ENCODE measurements at regions not wholly inside any gene's neighbourhood (a gene's known extent, or its start where the extent isn't known, plus 50 kb on each side); places are given as distances from the start of the nearest gene placed in this dataset.

DNA sequence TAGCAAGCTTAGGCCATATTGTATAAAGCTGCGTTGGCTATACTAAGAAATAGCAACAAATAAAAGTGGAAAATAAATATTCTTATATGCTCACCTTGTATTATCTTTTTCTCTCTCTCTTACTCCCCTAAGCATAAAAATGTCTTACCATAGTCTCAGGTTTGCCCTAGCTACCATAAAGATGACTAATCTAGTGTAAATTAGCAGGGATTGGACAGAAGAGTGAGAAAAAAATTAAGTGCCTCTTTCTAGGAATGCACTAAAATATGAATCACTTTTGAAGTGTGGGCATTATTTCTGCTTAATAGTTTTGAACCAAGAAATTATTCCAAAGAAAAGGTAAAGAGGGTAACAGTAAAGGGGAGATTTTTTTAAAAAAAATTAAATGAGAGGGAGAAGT, 201.3 kb downstream of the HINT1 start:
- H3K79me2 ChIP-seq (ENCODE audit: insufficient read depth, low read length), result no peaks in the 10 kb centered on the region
- peaks cover 6% of the 10 kb centered on the region for H3K4me1 Mint-ChIP-seq
- H3K36me3 ChIP-seq (replicated peaks in 1 of 2; ENCODE audit: control insufficient read depth in 1 of 2, insufficient read depth in 2 of 2, low read length in 2 of 2), result no peaks in the 10 kb centered on the region
- H3K4me3 Mint-ChIP-seq, result no peak overlapping the region
- TF ChIP-seq, protein P1, sequence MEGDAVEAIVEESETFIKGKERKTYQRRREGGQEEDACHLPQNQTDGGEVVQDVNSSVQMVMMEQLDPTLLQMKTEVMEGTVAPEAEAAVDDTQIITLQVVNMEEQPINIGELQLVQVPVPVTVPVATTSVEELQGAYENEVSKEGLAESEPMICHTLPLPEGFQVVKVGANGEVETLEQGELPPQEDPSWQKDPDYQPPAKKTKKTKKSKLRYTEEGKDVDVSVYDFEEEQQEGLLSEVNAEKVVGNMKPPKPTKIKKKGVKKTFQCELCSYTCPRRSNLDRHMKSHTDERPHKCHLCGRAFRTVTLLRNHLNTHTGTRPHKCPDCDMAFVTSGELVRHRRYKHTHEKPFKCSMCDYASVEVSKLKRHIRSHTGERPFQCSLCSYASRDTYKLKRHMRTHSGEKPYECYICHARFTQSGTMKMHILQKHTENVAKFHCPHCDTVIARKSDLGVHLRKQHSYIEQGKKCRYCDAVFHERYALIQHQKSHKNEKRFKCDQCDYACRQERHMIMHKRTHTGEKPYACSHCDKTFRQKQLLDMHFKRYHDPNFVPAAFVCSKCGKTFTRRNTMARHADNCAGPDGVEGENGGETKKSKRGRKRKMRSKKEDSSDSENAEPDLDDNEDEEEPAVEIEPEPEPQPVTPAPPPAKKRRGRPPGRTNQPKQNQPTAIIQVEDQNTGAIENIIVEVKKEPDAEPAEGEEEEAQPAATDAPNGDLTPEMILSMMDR (IDR thresholded peaks at IDR 0.05), result no peak
- H3K36me3 Mint-ChIP-seq, result no peaks in the 10 kb centered on the region
- no peak overlapping the region for H2AFZ ChIP-seq (ENCODE audit: insufficient read depth, low read depth, low read length, poor library complexity, severe bottlenecking)
- H3K27ac ChIP-seq (ENCODE audit: low read depth in 1 of 2, low read length in 2 of 2), result no peak overlapping the region
- H3K9me3 ChIP-seq (replicated peaks in 1 of 2; ENCODE audit: control insufficient read depth in 1 of 2, insufficient read depth in 1 of 2, low read length in 2 of 2), result no peaks in the 10 kb centered on the region
- intact Hi-C loops (cut with micrococcal nuclease), result no loop called here
- no peak overlapping the region for H3K4me2 ChIP-seq (replicated peaks; ENCODE audit: extremely low read depth, low read length, poor library complexity, severe bottlenecking)
- WGBS (ENCODE audit: insufficient coverage), result no CpG with 5 or more reads among the region's 1 CpG
- no peak overlapping the region for H3K4me3 ChIP-seq (replicated peaks in 1 of 3; ENCODE audit: low read depth in 2 of 3, low read length in 3 of 3)
- no peak overlapping the region for H3K9ac ChIP-seq (ENCODE audit: insufficient read depth, low read length, poor library complexity, severe bottlenecking)
- no peaks in the 10 kb centered on the region for H3K27me3 ChIP-seq (ENCODE audit: control insufficient read depth in 2 of 2, insufficient read depth in 2 of 2, low read length in 2 of 2)
- H3K27me3 Mint-ChIP-seq (ENCODE audit: low read depth in 3 of 3), result no peaks in the 10 kb centered on the region
- peaks cover 2 to 10% of the 10 kb centered on the region in 2 donors for H3K4me1 ChIP-seq (ENCODE audit: control insufficient read depth in 1 of 2, insufficient read depth in 2 of 2, low read length in 2 of 2)
- DNase-seq, result no peak
- H3K9me3 Mint-ChIP-seq, result peaks cover 0 to 14% (median 4%) of the 10 kb centered on the region in 7 donors
- no peak overlapping the region for H3K27ac Mint-ChIP-seq
- no peaks in the 10 kb centered on the region for H4K20me1 ChIP-seq (ENCODE audit: insufficient read depth, low read length)

DNA sequence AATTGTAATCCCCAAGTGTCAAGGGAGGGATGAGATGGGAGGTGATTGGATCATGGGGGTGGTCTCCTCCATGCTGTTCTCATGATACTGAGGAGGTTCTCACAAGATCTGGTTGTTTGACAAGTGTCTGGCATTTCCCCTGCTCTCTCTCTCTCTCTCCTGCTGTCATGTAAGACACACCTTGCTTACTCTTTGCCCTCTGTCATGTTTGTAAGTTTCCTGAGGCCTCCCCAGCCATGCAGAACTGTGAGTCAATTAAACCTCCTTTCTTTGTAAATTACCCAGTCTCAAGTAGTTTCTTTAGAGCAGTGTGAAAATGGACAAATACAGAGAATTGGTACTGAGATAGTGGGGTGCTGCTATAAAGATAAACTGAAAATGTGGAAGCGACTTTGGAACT, 207.9 kb downstream of the HINT1 start:
- H3K36me3 Mint-ChIP-seq, result no peaks in the 10 kb centered on the region
- TF ChIP-seq, protein P1 (IDR thresholded peaks at IDR 0.05), result no peak
- no peaks in the 10 kb centered on the region for H3K4me1 Mint-ChIP-seq
- H3K4me2 ChIP-seq (replicated peaks; ENCODE audit: extremely low read depth, low read length, poor library complexity, severe bottlenecking), result no peak overlapping the region
- H3K9me3 Mint-ChIP-seq, result peaks cover 1 to 8% (median 5%) of the 10 kb centered on the region in 7 donors
- H3K79me2 ChIP-seq (ENCODE audit: insufficient read depth, low read length), result no peaks in the 10 kb centered on the region
- no peaks in the 10 kb centered on the region for H4K20me1 ChIP-seq (ENCODE audit: insufficient read depth, low read length)
- DNase-seq, result no peak
- H3K27ac ChIP-seq (ENCODE audit: low read depth in 1 of 2, low read length in 2 of 2), result no peak overlapping the region
- 100% methylated on average over 1 of the region's 1 CpG for WGBS (ENCODE audit: insufficient coverage)
- H3K9ac ChIP-seq (ENCODE audit: insufficient read depth, low read length, poor library complexity, severe bottlenecking), result no peak overlapping the region
- intact Hi-C loops (cut with micrococcal nuclease), result no loop called here
- no peaks in the 10 kb centered on the region for H3K36me3 ChIP-seq (replicated peaks in 1 of 2; ENCODE audit: control insufficient read depth in 1 of 2, insufficient read depth in 2 of 2, low read length in 2 of 2)
- no peaks in the 10 kb centered on the region for H3K9me3 ChIP-seq (replicated peaks in 1 of 2; ENCODE audit: control insufficient read depth in 1 of 2, insufficient read depth in 1 of 2, low read length in 2 of 2)
- no peak overlapping the region for H3K4me3 Mint-ChIP-seq
- H3K4me3 ChIP-seq (replicated peaks in 1 of 3; ENCODE audit: low read depth in 2 of 3, low read length in 3 of 3), result no peak overlapping the region
- H3K27me3 Mint-ChIP-seq (ENCODE audit: low read depth in 3 of 3), result peaks cover 0 to 3% (median 0%) of the 10 kb centered on the region in 3 donors
- no peaks in the 10 kb centered on the region for H3K4me1 ChIP-seq (ENCODE audit: control insufficient read depth in 1 of 2, insufficient read depth in 2 of 2, low read length in 2 of 2)
- H2AFZ ChIP-seq (ENCODE audit: insufficient read depth, low read depth, low read length, poor library complexity, severe bottlenecking), result no peak overlapping the region
- no peak overlapping the region for H3K27ac Mint-ChIP-seq
- no peaks in the 10 kb centered on the region for H3K27me3 ChIP-seq (ENCODE audit: control insufficient read depth in 2 of 2, insufficient read depth in 2 of 2, low read length in 2 of 2)
